Peyer's patch (tissue), 4 donors: ENCODE measurements at regions not wholly inside any gene's neighbourhood (a gene's known extent, or its start where the extent isn't known, plus 50 kb on each side); places are given as distances from the start of the nearest gene placed in this dataset.

Experiments
- POLR2A ChIP-seq, 2 donors: fragments of 450-650 bp; IDR thresholded peaks; one replicate each; pipeline ENCODE4 v1.5.1; 2017; ENCODE audit warnings: antibody characterized with exemption in 2 of 2, mild to moderate bottlenecking in 2 of 2, moderate library complexity in 2 of 2
- TF ChIP-seq, protein P1 (sequence below), 6 experiments: fragments of 450-650 bp in 4 of 6; fragments of 200-600 bp in 2 of 6; sonication (generic) in 1 of 6; IDR thresholded peaks; one replicate each; pipeline ENCODE4 v1.5.1; 2017 to 2019; ENCODE audit warnings: antibody characterized with exemption in 6 of 6, mild to moderate bottlenecking in 3 of 6, moderate library complexity in 1 of 6

GRCh38 chr15:31584195-31584594 is 257.6 kb downstream of the KLF13 start:
- TF ChIP-seq, protein P1, sequence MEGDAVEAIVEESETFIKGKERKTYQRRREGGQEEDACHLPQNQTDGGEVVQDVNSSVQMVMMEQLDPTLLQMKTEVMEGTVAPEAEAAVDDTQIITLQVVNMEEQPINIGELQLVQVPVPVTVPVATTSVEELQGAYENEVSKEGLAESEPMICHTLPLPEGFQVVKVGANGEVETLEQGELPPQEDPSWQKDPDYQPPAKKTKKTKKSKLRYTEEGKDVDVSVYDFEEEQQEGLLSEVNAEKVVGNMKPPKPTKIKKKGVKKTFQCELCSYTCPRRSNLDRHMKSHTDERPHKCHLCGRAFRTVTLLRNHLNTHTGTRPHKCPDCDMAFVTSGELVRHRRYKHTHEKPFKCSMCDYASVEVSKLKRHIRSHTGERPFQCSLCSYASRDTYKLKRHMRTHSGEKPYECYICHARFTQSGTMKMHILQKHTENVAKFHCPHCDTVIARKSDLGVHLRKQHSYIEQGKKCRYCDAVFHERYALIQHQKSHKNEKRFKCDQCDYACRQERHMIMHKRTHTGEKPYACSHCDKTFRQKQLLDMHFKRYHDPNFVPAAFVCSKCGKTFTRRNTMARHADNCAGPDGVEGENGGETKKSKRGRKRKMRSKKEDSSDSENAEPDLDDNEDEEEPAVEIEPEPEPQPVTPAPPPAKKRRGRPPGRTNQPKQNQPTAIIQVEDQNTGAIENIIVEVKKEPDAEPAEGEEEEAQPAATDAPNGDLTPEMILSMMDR (IDR thresholded peaks at IDR 0.05): no peak
- no peak for TF ChIP-seq POLR2A (IDR thresholded peaks at IDR 0.05)
